ENCODE measurements at regions not wholly inside any gene's neighbourhood (a gene's known extent, or its start where the extent isn't known, plus 50 kb on each side); places are given as distances from the start of the nearest gene placed in this dataset.
"Not testable (repeated sequence)": the region's sequence is repeated elsewhere in the genome, so short reads cannot be mapped to it uniquely, and the experiment has no call there.

DNA sequence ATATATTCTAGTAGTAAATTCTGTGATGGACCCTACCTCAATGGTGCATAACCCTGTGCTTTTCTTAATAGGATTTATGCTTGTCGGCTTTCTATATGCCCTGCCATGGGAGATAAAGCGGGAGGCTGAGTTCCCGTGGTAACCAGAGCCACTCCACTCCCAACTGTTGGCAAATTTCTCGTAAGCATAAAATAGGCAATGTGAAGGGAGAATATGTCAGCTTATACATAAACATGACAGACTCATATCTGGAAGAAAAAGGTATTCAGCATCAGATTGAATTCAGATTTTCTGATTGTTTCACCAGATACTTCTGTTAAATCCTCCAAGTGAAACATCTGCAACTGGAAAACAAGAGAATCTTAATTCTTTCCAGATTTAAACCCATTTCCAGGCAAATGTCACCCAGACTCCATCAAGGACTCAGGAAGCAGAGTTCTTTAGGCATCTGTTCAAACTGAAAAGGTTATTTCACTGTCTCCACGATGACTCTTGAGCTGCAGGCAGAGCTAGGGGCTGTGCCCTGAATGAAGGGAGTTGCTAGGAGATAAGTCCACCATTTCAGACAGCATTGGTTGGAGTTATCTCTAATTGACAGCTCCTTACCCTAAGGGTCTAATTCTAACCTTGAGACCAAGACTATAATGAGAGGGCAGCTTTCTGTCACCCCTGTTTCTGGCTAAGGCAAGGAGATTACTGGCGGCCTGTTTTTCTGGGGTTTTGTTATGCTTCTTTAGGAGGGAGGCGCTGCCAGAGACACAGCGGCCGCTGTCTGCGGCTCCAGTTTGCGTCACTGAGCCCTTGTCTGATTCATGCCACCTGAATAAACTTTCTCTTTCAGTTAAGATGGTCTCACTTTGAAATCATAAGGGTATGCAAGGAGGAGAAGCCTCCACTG is 381.3 kb downstream of the SOX11 start:
- DNase-seq, result no peak

DNA sequence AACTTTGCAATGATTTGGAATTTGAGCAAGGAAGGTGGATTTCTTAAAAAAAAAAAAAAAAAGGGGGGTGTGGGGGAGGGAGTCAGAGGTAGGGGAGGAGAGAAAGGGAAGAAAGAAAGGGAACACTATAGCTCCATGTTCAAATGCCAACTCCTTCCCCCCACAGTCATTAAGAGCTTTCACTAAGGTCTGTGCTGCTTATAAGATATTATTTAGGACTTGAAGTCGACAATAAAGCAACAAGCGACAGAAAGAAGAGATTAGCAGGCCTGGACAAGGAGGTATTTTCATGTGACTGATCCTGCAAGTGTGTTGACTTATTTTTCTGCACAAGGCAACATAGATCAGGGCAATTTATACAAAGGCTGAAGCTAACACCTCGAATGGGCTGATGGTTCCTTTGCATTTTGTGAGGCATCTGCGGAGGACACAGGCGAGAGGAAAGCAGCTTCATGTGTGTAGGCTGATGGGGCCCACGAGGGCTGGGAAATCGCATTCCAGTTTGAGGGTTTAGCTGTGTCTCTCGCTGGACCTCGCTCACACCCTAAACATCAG is 382.0 kb downstream of the SOX11 start:
- no peak for DNase-seq

DNA sequence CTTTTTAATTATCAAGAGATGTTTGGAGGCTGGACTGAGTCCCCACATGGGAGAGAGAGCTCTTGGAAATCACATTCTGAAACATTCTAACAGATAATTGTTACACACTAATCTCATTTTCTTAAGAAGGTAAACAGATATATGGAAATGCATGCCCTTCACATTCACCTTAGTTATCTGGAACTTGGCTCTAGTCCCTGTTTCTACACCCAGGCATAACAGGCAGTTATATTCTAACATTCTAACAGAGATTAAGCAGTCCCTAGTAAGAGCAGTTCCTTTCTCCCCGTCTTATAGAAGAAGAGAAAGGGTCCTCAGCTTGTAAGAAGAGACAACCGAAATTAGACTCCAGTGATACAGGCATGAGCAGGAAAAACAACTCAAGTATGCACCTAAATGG is 385.4 kb downstream of the SOX11 start:
- DNase-seq, result no peak

DNA sequence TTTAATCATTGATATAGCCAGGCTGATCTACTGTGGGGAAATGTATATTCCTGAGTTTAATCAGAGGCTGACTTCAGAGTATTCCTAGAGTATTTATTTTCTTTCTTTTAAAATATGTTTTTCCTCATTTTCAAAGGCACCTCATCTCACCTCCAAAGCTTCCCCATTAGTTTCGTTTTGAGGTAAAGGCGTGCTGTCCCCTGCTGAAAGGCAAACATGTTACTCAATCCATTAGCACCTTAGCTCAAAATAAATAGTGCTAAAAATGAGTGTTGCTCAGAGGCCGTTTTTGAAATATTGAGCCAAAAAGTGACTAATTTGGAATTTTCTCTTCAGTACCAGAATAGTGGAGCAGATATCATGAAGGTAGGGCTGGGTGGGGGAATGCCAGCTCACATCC is 386.2 kb downstream of the SOX11 start:
- DNase-seq, result no peak

DNA sequence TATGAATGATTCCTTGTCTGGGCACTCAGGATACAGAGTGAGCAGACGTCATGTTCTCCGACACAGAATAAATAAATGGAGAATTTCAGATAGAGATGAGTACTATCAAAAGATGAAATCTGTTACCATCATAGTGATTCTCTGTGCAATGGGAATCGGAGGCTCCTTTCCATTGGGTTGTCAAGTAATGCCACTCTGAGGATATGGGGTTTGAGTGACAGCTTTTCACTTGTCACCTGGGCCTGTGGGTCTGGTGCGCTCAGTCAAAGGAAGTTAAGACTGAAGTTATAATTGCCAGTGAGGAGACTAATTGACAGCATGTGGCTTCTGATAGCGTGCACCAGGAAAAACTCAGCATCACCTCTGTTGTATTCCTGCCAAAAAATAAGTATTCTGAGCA is 387.2 kb downstream of the SOX11 start:
- no peak for DNase-seq

DNA sequence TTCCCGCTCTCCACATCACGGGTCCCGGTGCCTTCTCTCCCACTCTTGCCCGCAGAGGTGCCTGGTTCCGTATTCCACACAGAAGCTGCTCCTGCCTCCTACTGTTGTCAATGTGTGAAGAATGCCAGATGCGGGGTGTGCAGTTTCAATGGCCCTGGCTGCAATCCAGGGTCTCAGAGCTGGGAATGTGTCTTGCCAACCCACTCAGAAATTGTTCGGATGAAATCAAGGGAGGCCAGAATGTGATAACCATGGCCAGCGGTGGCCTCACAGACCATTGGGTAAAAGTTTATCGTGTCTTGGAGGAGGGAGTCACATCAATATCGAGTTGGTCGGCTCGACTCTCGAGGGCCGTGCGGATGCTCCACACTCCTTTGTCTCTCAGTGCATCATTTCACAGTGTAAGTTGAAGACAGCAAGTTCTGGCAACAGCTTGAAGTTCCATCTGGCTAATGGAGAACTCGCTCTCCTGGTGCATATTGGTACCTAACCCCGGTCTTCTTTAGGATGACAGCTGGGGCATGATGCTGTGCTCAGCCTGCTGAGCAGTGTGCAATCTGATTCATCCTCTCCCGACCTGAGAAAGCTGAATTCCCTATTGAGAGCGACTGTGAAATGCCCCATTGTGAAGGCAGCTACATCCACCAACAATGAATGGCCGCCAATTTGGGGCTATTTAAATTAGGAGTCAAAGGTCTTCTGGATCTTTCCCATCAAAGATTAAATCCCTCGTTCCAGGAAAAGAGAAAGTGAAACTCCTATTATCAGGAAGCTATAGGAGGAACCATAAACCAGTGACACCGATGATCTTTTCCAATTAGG is 389.0 kb downstream of the SOX11 start:
- no peak for DNase-seq

DNA sequence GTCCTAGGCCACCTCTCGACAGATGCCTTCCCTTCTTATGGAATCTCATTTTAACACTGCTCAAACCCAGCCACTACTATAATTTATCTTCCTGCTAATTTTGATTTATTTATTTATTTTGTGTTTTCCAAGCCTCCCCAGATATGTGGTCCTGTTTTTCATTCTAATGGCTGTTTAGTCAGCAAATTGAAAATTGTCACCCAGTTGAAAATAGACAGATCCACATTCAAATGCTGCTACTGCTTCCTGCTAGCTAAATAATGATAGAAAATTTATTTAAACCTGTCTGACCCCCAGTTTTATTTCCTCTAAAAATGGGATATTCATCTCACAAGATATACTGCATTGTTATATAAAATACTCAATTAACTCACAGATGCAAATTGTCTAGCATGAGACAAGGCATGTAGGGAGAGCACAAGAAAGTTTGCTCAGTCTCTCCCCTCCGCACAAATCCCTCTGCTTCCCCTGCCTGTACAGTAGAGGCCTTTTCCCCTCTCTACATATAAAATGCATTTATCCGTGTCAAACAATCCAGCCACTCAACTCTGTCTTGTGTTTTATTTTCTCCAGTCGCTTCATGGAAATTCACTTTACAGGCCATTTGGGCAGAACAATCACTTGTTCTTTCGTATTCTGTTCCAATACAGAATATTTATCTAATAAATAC is 389.9 kb downstream of the SOX11 start:
- no peak for DNase-seq

DNA sequence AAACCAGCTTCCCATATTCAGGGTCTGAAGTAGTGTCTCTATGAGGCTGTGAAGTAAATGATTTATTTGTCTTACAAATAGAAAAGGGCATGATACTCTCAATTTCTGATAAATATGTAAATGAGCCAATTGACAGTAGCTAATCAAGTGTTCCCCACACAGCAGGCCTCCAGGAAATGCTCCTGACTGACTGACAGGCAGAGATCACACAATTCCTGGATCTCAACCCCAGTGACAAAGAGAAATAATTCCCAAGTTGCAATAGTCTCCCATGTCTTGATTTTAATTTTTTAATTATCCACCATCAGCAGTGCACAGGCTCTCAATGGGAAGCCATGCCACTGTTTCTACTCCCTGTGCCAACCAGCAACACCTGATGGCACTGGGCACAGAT is 390.4 kb downstream of the SOX11 start:
- DNase-seq, result no peak

DNA sequence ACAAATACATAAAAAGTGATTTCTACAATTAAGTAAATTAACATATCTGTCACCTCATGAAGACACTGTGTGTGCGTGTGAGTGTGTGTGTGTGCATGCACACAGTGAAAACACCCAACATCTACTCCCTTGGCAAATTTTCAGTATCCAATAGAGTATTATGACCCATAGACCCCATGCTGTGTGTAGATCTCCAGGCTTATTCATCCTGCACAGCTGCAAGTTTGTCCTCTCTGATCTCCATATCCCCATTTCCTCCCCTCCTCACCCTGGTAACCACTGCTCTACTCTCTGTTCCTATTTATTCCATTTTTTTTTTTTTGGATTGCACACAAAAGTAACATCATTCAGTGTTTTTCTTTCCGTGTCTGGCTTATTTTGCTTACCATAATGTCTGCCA is 391.0 kb downstream of the SOX11 start:
- DNase-seq, result no peak

DNA sequence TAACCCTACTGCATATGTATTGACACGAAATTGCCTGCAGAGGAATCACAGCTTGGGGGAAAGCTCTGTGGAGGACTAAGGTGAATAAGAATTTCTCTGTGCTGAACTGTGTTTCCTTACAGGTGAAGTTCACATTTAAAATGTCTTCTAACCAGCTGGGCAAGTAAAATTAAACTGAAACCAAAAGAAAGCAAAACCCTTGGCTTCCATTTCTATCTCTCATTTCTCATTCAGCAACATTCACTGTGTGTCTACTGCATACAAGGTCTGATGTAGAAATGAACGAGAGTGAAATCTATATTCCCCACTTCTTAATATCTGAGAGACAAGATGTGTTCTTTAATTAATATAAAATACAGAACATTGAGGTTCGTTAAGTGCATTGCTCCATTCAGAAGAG is 397.3 kb downstream of the SOX11 start:
- DNase-seq, result no peak

DNA sequence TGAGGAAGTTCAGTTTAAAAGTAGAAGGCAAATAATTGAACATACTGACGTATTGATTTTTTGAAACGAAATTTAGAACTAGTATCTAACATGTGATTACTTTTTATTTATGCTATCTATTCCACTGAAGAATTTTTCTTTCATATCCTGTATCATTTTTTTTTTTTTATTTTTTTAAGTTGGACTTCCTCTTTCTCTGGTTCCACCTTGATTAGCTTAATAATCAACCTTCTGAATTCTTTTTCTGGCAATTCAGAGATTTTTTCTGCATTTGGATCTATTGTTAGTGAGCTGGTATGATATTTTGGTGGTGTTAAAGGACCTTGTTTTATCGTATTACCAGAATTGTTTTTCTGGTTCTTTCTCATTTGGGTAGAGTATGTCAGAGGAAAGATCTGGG is 411.2 kb downstream of the SOX11 start:
- no peak for DNase-seq

DNA sequence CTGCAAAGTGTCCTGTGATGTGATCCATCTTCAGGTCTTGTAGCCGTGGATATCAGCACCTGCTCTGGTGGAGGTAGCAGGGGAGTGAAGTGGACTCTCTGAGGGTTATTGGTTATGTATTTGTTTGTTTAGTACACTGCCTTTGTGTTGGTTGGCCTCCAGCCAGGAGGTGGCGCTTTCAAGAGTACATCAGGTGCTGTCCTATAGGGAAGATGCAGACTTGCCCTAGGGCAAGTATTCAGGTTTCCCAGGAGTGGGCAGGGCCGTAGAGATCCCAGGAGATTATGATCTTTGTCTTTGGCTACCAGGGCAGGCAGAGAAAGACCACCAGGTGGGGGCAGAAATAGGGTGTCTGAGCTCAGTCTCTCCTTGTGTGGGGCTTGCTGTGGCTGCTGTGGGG is 411.8 kb downstream of the SOX11 start:
- DNase-seq, result no peak

DNA sequence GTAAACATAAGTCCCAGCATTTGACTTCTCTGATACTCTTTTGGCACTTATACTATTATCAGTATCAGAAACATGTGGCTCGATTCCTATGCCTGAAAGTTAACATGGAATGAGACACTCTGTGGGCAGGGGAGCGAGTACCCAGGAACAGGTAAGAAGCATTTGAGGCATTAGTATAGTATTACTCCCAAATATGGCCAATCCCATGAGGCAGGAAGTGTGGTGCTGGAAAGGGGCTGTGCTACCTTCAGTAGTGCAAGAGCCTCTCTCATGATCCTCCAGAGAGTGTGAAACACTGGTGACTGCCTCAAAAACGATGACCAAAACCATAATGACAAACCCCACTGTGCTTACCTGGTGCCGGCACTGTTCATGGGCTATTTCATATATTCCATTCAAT is 415.1 kb downstream of the SOX11 start:
- no peak for DNase-seq

DNA sequence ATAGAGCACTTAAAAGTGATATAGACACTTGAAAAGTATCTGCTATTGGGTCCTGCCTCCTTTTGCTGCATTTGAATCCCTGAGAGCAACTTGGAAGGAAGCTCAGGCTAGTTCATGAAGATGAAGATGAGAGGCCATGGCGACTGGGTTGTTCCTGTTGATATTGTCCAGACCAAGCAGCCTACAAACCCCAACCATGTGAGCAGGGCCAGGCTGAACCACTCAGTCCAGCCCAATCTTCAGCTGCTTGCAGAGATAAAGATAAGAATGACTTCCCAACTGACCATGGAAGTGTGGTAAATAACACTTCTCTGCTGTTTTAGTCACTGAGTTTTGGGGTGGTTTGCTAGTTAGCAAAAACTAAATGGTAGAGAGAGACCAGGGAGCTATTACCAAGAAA is 417.6 kb downstream of the SOX11 start:
- no peak for DNase-seq

DNA sequence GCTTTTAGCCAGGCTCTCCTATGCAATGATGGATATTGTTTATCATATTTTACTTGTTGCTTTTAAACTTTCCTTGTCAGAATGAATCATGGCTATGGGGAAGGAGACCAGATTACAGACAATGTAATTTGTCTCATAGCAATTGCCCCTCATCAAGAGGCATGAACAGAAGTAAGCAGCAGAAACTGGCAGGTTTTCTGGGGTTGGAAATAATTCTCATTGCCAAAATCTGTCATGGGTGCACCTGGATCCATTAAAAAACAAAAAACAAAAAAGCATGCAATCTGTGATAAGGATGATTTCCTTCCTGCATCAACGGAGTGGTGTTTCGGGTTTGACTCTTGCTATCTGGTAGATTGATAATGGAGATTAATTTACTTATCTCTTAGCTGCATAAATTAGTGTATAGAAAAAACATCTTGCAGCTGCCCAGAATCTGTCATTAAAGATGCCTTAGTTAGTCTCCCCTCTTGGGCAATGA is 419.6 kb downstream of the SOX11 start:
- no peak for DNase-seq

DNA sequence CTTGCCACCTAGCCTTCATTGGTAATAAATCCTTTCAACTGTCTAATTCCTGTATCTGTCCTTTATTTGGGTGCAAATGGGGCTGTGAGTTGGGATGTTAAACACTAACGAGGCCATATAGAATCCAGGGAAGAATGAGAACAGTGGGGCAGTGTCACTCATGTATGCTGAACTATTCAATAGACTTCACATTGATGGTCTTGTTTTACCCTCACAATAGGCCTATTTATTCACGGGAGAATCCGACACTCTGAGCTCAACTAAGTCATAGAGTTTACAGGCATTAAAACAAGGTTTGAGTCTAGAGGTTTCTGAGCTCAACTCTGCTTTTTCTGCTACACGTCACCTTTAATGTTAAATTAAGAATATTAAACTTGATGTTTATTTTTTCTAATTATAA is 421.6 kb downstream of the SOX11 start:
- no peak for DNase-seq

DNA sequence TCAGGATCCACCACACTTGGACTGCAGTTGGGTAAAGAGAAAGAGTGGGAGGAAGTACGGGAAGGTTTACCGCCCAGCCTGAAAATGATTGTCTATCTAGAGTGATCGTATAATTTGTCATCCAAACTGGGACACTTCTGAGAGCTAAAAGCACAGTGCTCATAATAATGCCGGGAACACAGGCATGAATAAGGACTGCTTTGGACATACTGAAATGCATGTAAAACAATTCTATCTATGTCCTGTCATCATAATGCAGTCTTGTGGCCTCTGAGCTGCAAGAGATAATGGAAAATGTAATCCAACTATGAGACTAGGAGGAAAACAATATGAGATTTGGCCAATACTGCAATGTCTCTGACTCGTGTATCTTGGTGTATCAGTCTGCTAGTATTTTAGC is 435.5 kb downstream of the SOX11 start:
- DNase-seq, result no peak

DNA sequence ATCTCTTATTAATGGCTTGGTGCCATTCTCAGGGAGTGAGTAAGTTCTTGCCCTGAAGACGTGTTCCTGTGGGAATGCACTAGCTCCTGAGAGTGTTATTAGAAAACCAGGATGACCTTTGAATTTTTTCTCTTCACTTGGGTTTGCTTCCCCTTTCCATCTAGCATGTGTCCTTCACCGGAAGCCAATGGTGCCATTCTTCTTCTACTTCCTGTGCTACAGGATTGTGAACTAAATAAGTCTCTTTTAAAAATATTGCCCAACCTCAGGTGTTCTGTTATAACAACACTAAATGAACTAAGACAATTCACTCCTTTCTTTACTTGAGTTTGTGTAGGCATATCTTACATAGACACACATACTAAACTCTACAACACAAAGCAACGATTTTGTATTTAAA is 447.0 kb downstream of the SOX11 start:
- DNase-seq, result no peak

DNA sequence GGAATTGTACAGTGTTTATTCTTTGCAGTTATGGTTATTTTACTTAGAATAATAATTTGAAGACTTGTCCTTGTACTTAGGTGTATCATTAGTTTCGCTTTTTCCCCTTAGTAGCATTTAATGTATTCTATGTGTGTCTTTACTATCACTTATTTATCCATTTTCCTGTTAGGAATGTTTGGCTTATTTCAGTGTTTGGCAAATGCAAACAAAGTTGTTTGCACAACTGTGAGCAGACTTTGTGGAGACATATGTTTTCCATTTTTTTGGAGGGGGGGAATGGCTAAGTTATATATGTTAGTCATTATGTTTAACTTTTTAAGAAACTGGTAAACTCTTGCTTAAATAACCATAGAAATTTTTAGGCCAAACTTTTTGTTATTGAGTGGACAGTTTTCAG is 447.7 kb downstream of the SOX11 start:
- DNase-seq, result no peak

DNA sequence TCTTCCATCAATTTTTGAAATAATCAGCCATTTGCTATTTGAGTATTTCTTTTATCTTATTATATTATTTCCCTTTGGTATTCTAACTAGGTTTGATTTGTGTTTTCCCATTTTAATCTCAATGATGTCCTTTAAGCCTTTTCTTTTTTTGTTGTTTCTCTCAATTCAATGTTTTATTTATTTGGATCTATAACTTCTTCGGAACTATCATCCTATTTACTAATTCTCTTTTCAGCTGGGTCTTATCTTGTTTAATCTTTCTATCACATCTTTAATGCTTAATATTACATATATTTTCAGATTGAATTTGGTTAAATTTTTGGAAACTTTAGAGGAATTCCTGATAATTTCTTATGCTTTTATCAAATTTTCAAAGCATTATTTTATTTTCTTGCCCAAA is 448.3 kb downstream of the SOX11 start:
- DNase-seq, result no peak

DNA sequence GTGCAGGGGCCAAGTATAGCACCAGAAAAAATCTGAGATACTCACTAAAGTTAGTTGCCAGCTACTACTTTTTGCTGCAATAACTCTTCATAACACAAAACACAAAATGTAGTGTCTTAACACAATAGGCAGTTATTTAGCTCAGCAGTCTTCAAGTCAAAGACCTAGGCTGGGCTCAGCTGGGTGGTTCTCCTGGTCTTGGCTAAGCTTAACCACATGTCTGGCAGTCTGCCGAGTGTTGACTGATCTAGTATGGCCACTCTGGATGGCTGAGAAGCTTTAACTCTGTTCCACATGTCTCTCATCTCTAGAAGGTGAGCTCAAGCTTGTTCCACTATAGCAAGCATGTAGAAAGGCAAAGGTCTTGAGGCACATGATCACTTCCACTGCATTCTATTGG is 451.6 kb downstream of the SOX11 start:
- DNase-seq, result no peak

DNA sequence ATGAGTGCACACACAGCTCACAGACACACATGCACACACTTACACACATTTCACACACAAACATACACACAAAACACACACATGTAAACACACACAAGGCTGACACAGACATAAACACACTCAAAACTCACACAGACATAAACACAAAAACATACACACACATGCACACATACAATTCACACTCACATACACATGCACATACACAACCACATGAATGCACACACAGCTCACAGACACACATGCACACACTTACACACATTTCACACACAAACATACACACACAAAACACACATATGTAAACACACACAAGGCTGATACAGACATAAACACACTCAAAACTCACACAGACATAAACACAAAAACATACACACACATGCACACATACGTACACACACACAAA is 455.0 kb downstream of the SOX11 start:
- not testable (repeated sequence) for DNase-seq

DNA sequence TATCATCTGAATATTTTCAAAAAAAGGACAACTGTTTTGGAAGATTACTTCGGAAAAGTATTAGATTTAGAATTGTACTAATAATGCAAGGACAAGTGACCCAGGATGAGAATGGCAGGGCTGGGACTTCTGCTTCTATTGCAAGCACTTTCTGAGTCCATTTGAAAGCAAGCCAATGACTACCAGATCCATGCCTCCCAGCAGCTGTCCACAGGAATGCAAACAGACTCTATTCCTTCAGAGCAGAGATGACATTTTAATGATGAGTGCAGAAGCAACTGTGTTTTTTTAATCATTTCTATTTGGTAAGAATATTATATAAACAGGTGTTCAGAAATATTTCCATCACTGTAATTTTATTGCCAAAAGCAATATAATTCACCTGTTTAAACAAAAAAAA is 456.7 kb downstream of the SOX11 start:
- DNase-seq, result no peak

Data from activated CD4-positive, CD25-positive, alpha-beta regulatory T cell (primary cell).